H9 (cell line): ENCODE measurements at regions not wholly inside any gene's neighbourhood (a gene's known extent, or its start where the extent isn't known, plus 50 kb on each side); places are given as distances from the start of the nearest gene placed in this dataset.

Experiments used
- DNase-seq: peaks from one replicate; pipeline ENCODE4 v3.0.0-alpha.2; 2017
- H2AFZ ChIP-seq: one replicate; pipeline ENCODE4 v1.6.1; 2013; ENCODE audit warnings: mild to moderate bottlenecking, low read length, control low read depth, moderate library complexity
- H2AK5ac ChIP-seq: 2 replicates; pipeline ENCODE4 v1.6.1; 2013; ENCODE audit warnings: low read length, control low read depth, mixed read lengths; ENCODE audit not compliant: insufficient read length
- H2BK120ac ChIP-seq: one replicate; pipeline ENCODE4 v1.6.1; 2013; ENCODE audit warnings: low read depth, mild to moderate bottlenecking, low read length, control low read depth, inconsistent platforms; ENCODE audit not compliant: poor library complexity, severe bottlenecking
- H2BK12ac ChIP-seq: 2 replicates; pipeline ENCODE4 v1.6.1; 2013; ENCODE audit warnings: low read length, control low read depth, mixed read lengths, low read depth; ENCODE audit not compliant: insufficient read length
- H2BK15ac ChIP-seq: 2 replicates; pipeline ENCODE4 v1.6.1; 2013; ENCODE audit warnings: low read depth, low read length, control low read depth
- H2BK20ac ChIP-seq: one replicate; pipeline ENCODE4 v1.6.1; 2013; ENCODE audit warnings: low read depth, mild to moderate bottlenecking, low read length, control low read depth, inconsistent platforms; ENCODE audit not compliant: poor library complexity, severe bottlenecking
- H2BK5ac ChIP-seq: 2 replicates; pipeline ENCODE4 v1.6.1; 2013; ENCODE audit warnings: low read length, control low read depth, mixed read lengths; ENCODE audit not compliant: insufficient read length
- H3K14ac ChIP-seq: 2 replicates; pipeline ENCODE4 v1.6.1; 2013; ENCODE audit warnings: low read length, control low read depth; ENCODE audit not compliant: insufficient read depth
- H3K18ac ChIP-seq: 2 replicates; pipeline ENCODE4 v1.6.1; 2013; ENCODE audit warnings: low read depth, mild to moderate bottlenecking, mixed read lengths, low read length, control low read depth; ENCODE audit not compliant: insufficient read length
- H3K23ac ChIP-seq: 2 replicates; pipeline ENCODE4 v1.6.1; 2013; ENCODE audit warnings: low read length, control low read depth, mixed read lengths, low read depth; ENCODE audit not compliant: insufficient read length
- H3K23me2 ChIP-seq: 2 replicates; pipeline ENCODE4 v1.6.1; 2013; ENCODE audit warnings: low read depth, mild to moderate bottlenecking, mixed read lengths, low read length, control low read depth; ENCODE audit not compliant: insufficient read length, poor library complexity, severe bottlenecking
- H3K27ac ChIP-seq: 2 replicates; pipeline ENCODE4 v1.5.1; 2013; ENCODE audit warnings: low read length, control low read depth, mixed read lengths, low read depth; ENCODE audit not compliant: insufficient read length
- H3K27me3 ChIP-seq: 2 replicates; pipeline ENCODE4 v1.6.1; 2013; ENCODE audit warnings: low read length, control low read depth, inconsistent platforms; ENCODE audit not compliant: insufficient read depth
- H3K4ac ChIP-seq: 2 replicates; pipeline ENCODE4 v1.6.1; 2013; ENCODE audit warnings: low read depth, mild to moderate bottlenecking, control low read depth, inconsistent platforms, low read length, moderate library complexity
- H3K4me1 ChIP-seq: 2 replicates; pipeline ENCODE4 v1.6.1; 2013; ENCODE audit warnings: low read length, control low read depth, inconsistent platforms; ENCODE audit not compliant: insufficient read depth
- H3K4me2 ChIP-seq: 2 replicates; pipeline ENCODE4 v1.6.1; 2013; ENCODE audit warnings: low read length, control low read depth, mixed read lengths; ENCODE audit not compliant: insufficient read length, insufficient read depth
- H3K56ac ChIP-seq: 2 replicates; pipeline ENCODE4 v1.6.1; 2013; ENCODE audit warnings: low read depth, mild to moderate bottlenecking, mixed read lengths, low read length, control low read depth; ENCODE audit not compliant: insufficient read length
- H3K79me1 ChIP-seq: 2 replicates; pipeline ENCODE4 v1.6.1; 2013; ENCODE audit warnings: low read depth, mild to moderate bottlenecking, moderate library complexity, low read length, control low read depth, inconsistent platforms; ENCODE audit not compliant: insufficient read depth, poor library complexity, severe bottlenecking
- H3K79me2 ChIP-seq: 2 replicates; pipeline ENCODE4 v1.6.1; 2013; ENCODE audit warnings: low read length, control low read depth, inconsistent platforms; ENCODE audit not compliant: insufficient read depth
- H3K9ac ChIP-seq: 2 replicates; pipeline ENCODE4 v1.6.1; 2013; ENCODE audit warnings: low read length, control low read depth, mixed read lengths; ENCODE audit not compliant: insufficient read length; ENCODE audit errors: extremely low read depth
- H3K9me3 ChIP-seq: one replicate; pipeline ENCODE4 v1.6.1; 2013; ENCODE audit warnings: low read depth, low read length, inconsistent platforms; ENCODE audit not compliant: control insufficient read depth
- H3T11ph ChIP-seq: one replicate; pipeline ENCODE4 v1.6.1; 2013; ENCODE audit warnings: mild to moderate bottlenecking, low read length, control low read depth, inconsistent platforms
- H4K20me1 ChIP-seq: one replicate; pipeline ENCODE4 v1.6.1; 2013; ENCODE audit not compliant: control insufficient read depth, insufficient read length, insufficient read depth
- H4K5ac ChIP-seq: 2 replicates; pipeline ENCODE4 v1.6.1; 2013; ENCODE audit warnings: low read depth, mild to moderate bottlenecking, mixed read lengths, low read length, control low read depth; ENCODE audit not compliant: insufficient read length
- H4K8ac ChIP-seq: replicated peaks from 2 replicates; pipeline ENCODE4 v1.6.1; 2013; ENCODE audit warnings: low read length, control low read depth, mixed read lengths, low read depth; ENCODE audit not compliant: insufficient read length
- H4K91ac ChIP-seq: 2 replicates; pipeline ENCODE4 v1.6.1; 2013; ENCODE audit warnings: low read depth, mild to moderate bottlenecking, moderate library complexity, mixed read lengths, low read length, control low read depth; ENCODE audit not compliant: insufficient read length
- H3K27ac Mint-ChIP-seq, 3 experiments: 2 replicates in 2 of 3; 3 replicates in 1 of 3; pipeline ENCODE4 v1.8.0; 2020 to 2021; ENCODE audit warnings: mixed read lengths in 3 of 3, mild to moderate bottlenecking in 1 of 3, moderate library complexity in 1 of 3
- H3K27me3 Mint-ChIP-seq: 2 replicates; pipeline ENCODE4 v1.8.0; 2021; ENCODE audit warnings: low read depth, mild to moderate bottlenecking, moderate library complexity, mixed read lengths
- H3K36me3 Mint-ChIP-seq, 3 experiments: 2 replicates in 2 of 3; 3 replicates in 1 of 3; pipeline ENCODE4 v1.8.0; 2020 to 2021; ENCODE audit warnings: low read depth in 3 of 3, mixed read lengths in 3 of 3; ENCODE audit not compliant: insufficient read depth in 1 of 3
- H3K4me1 Mint-ChIP-seq, 2 experiments: 2 replicates each; pipeline ENCODE4 v1.8.0; 2020; ENCODE audit warnings: mixed read lengths in 2 of 2
- H3K4me3 Mint-ChIP-seq, 2 experiments: 2 replicates in 1 of 2; 3 replicates in 1 of 2; pipeline ENCODE4 v1.8.0; 2020 to 2021; ENCODE audit warnings: mild to moderate bottlenecking in 2 of 2, mixed read lengths in 2 of 2, moderate library complexity in 1 of 2
- H3K9me3 Mint-ChIP-seq, 2 experiments: 2 replicates in 1 of 2; 3 replicates in 1 of 2; pipeline ENCODE4 v1.8.0; 2020; ENCODE audit warnings: mild to moderate bottlenecking in 2 of 2, mixed read lengths in 2 of 2, moderate library complexity in 1 of 2
- CTCF ChIP-seq: fragments of 200-600 bp; sonication (generic); conservative IDR thresholded peaks from 3 replicates; pipeline ENCODE4 v1.8.0; 2021; ENCODE audit warnings: antibody characterized with exemption, mild to moderate bottlenecking
- WGBS: extraction: QIAGEN DNeasy Blood & Tissue Kit; methylation state at CpG from one replicate; pipeline ENCODE4 v1.1.7; 2013; ENCODE audit warnings: missing lambda C conversion rate, low lambda C conversion rate, mixed read lengths; ENCODE audit not compliant: insufficient read length; ENCODE audit errors: extremely low coverage; 5-methylcytosine and 5-hydroxymethylcytosine counted together

- peaks cover 3 to 5% of the 10 kb centered on the region in 2 experiments; a peak in 3 of 5 replicates for H3K9me3 Mint-ChIP-seq
- H3K4me1 ChIP-seq, result no peaks in the 10 kb centered on the region
- H3K18ac ChIP-seq, result no peak overlapping the region
- H3K4me2 ChIP-seq, result no peak overlapping the region
- H3K79me2 ChIP-seq, result no peaks in the 10 kb centered on the region
- no peak overlapping the region for H2AK5ac ChIP-seq
- H4K91ac ChIP-seq, result no peak overlapping the region
- H3K4me1 Mint-ChIP-seq, result peaks cover 5 to 11% of the 10 kb centered on the region in 2 experiments
- H3K27me3 ChIP-seq, result no peaks in the 10 kb centered on the region
- no peak overlapping the region for H3T11ph ChIP-seq
- H3K36me3 Mint-ChIP-seq, result peaks cover 0 to 5% (median 4%) of the 10 kb centered on the region in 3 experiments; a peak in 1 of 7 replicates
- H4K8ac ChIP-seq, result no peak overlapping the region
- TF ChIP-seq CTCF, result no peak
- H3K4ac ChIP-seq, result no peak overlapping the region
- no peak overlapping the region for H2BK12ac ChIP-seq
- no peak overlapping the region for H2BK5ac ChIP-seq
- no CpG with 5 or more reads among the region's 2 CpGs for WGBS
- no peak overlapping the region for H2BK15ac ChIP-seq
- H3K23me2 ChIP-seq, result no peaks in the 10 kb centered on the region
- no peak overlapping the region for H4K5ac ChIP-seq
- no peak overlapping the region for H2AFZ ChIP-seq
- H2BK120ac ChIP-seq, result no peak overlapping the region
- H3K9me3 ChIP-seq, result no peaks in the 10 kb centered on the region
- H3K9ac ChIP-seq, result no peak overlapping the region
- no peak overlapping the region for H3K14ac ChIP-seq
- DNase-seq, result no peak
- H4K20me1 ChIP-seq, result no peaks in the 10 kb centered on the region
- H3K23ac ChIP-seq, result no peak overlapping the region
- H3K56ac ChIP-seq, result no peak overlapping the region
- no peak overlapping the region for H3K4me3 Mint-ChIP-seq
- H3K27ac ChIP-seq, result no peak overlapping the region
- no peak overlapping the region for H3K27ac Mint-ChIP-seq
- H3K27me3 Mint-ChIP-seq, result no peaks in the 10 kb centered on the region
- H2BK20ac ChIP-seq, result no peak overlapping the region
- no peaks in the 10 kb centered on the region for H3K79me1 ChIP-seq
Measured at GRCh38 chr3:158970006-158970405, 168.2 kb downstream of the MFSD1 start.
